Lung microvascular endothelial cell (primary cell): ENCODE measurements at regions not wholly inside any gene's neighbourhood (a gene's known extent, or its start where the extent isn't known, plus 50 kb on each side); places are given as distances from the start of the nearest gene placed in this dataset.
"Not testable (repeated sequence)": the region's sequence is repeated elsewhere in the genome, so short reads cannot be mapped to it uniquely, and the experiment has no call there.

ENCODE experiments used
- DNase-seq, 2 donors: peaks; one replicate each; pipeline versions ENCODE4 v3.0.0 to v3.0.0-alpha.2; 2010; ENCODE audit warnings: low read depth in 2 of 2

GRCh38 chr4:115485402-115485801, 372.0 kb upstream of the NDST4 start:
- no peak for DNase-seq

GRCh38 chr4:115484479-115484878, 371.1 kb upstream of the NDST4 start:
- no peak for DNase-seq

GRCh38 chr4:115470763-115471162, 357.3 kb upstream of the NDST4 start:
- no peak for DNase-seq

- not testable (repeated sequence) for DNase-seq
Measured at GRCh38 chr4:115459301-115459700, 345.9 kb upstream of the NDST4 start.

- no peak for DNase-seq
Measured at GRCh38 chr4:115456231-115456630, 342.8 kb upstream of the NDST4 start.

- no peak for DNase-seq
Measured at GRCh38 chr4:115454228-115454627, 340.8 kb upstream of the NDST4 start.

GRCh38 chr4:115453416-115453815, 340.0 kb upstream of the NDST4 start:
- DNase-seq: no peak

GRCh38 chr4:115452229-115452628, 338.8 kb upstream of the NDST4 start:
- not testable (repeated sequence) for DNase-seq

GRCh38 chr4:115437739-115438138, 324.3 kb upstream of the NDST4 start:
- DNase-seq: no peak

GRCh38 chr4:115433491-115433890, 320.1 kb upstream of the NDST4 start:
- no peak for DNase-seq

- DNase-seq: no peak
Measured at GRCh38 chr4:115430024-115430423, 316.6 kb upstream of the NDST4 start.

- DNase-seq: no peak
Measured at GRCh38 chr4:115428455-115428854, 315.0 kb upstream of the NDST4 start.

GRCh38 chr4:115424852-115425251, 311.4 kb upstream of the NDST4 start:
- DNase-seq: no peak

- DNase-seq: no peak
Measured at GRCh38 chr4:115418635-115419396, 305.4 kb upstream of the NDST4 start.

- DNase-seq: no peak
Measured at GRCh38 chr4:115396034-115396433, 282.6 kb upstream of the NDST4 start.

GRCh38 chr4:115376866-115377265, 263.4 kb upstream of the NDST4 start:
- DNase-seq: no peak

GRCh38 chr4:115374621-115375020, 261.2 kb upstream of the NDST4 start:
- no peak for DNase-seq

- DNase-seq: no peak
Measured at GRCh38 chr4:115370490-115370889, 257.1 kb upstream of the NDST4 start.

- DNase-seq: no peak
Measured at GRCh38 chr4:115370012-115370411, 256.6 kb upstream of the NDST4 start.

- no peak for DNase-seq
Measured at GRCh38 chr4:115366390-115366789, 253.0 kb upstream of the NDST4 start.

GRCh38 chr4:115365185-115365584, 251.8 kb upstream of the NDST4 start:
- no peak for DNase-seq

GRCh38 chr4:115361781-115362180, 248.4 kb upstream of the NDST4 start:
- no peak for DNase-seq

- no peak for DNase-seq
Measured at GRCh38 chr4:115360431-115360830, 247.0 kb upstream of the NDST4 start.

GRCh38 chr4:115357776-115358175, 244.4 kb upstream of the NDST4 start:
- no peak for DNase-seq
